ENCODE measurements at regions not wholly inside any gene's neighbourhood (a gene's known extent, or its start where the extent isn't known, plus 50 kb on each side); places are given as distances from the start of the nearest gene placed in this dataset.

DNA sequence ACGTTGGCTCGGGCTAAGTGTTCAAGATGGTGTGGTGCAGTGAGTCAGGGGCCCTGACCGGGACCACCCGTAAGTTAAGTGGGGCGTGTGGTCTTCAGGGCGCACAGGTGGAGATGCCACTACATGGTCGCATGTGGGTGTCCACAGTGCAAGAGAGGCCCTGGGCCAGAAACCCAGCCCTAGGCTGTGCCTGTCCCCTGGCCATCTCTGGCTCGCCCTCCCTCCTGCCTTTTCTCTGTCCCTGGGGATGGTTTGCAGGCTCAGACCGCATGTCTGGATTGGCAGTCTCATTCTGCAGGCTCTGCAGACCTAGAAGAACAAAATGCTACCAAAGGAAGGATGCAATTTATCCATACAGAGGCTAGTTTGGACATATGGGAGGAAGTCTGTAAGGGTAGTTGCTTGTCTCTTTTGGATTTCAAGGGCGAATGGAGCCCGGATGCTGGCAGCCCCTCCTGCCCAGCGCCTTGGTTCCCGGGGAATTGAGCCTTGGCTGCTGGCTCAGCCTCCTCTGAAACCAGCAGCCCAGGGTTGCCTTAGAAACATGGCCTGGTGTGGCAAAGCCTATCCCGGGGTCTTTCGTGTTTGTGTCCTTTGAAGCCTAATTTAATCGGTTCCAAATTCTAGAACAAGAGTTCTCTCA, 417.5 kb upstream of the HS6ST1 start:
- no peak for DNase-seq

DNA sequence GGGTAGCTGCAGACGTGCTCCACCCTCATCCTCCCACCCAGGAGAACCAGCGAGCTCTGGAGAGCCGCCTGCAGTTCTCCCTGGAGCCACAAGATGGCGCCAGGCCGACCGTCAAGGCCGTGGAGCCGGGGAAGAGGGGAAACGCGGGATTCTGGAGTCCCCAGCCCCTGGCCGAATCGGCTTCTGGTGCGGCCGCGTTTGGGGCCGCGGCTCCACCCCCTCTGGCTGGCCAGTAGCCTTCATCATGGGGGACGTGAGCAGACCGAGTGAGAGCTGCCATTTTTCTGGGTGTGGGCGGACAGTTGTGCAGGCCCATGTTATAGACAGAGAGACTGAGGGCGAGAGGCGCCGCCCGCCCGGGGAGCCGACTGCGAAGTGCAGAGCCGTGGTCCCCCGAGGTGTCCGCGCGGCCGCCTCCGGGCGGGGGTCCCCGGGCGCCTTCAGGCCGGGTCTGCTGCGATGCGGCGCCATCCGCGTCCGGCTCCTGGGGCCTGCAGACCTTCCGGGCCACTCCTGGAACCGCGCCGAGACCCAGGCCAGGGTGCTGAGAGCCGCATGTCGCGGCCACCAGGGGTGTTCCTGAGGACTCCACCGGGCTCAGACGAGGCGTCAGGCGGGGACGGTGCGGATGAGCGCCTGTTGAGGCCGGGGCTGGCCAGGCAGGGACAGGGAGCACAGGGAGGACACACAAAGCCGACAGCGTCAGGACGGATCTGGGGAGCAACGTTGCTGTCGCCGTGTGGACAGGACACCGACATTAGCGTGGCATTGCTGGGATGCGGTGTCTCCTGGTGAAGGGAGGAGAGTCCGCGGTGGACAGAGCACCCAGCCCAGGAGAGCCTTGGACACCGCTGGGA, 418.2 kb upstream of the HS6ST1 start:
- peak; percentile 51 for DNase-seq

DNA sequence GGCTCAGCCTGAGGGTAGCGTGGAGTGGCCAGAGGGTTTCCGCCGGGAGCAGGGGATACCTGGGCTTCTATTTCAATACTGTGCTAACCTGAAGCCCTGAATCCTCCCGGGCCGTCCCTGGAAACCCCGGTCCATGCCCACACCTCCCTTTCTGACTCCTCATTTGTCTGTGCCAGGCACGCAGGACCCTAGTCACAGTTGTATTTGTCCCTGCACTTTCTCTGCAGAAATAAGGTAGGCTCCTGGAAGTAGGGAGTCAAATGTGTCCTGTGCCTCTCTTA, 418.8 kb upstream of the HS6ST1 start:
- no peak for DNase-seq

DNA sequence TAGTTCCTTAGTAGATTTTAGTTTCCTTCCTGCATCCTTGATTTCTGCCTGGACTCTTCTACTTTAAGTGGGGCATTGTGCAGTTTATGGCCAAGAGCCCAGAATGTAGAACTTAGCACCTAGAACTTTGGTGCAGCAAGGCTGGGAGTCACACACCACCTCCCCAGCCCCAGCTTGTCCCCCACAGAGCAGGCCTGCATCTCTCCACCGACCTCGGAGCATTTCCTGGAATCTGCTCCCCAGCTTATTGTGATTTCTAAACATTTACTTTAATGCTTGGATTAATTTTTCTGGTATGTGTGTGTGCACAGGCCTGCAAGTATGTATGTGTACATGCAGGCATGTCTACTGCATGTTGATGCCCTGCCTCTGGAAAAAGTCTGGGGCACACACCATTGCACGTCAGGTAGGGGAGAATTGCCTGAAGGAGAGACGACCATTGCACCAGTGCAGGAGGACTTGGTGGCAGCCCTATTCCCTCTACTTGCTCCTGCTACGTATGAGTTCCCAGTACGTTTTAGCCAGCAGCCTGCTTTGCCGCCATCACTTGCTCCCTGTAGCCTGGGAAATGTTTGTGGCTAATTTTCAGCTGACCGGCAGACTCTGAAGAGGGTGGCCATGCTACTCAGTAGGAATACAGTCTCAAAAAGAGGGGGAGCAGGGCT, 419.9 kb upstream of the HS6ST1 start:
- no peak for DNase-seq

GRCh38 chr2:128742467-128742866, 423.8 kb upstream of the HS6ST1 start:
- no peak for DNase-seq

DNA sequence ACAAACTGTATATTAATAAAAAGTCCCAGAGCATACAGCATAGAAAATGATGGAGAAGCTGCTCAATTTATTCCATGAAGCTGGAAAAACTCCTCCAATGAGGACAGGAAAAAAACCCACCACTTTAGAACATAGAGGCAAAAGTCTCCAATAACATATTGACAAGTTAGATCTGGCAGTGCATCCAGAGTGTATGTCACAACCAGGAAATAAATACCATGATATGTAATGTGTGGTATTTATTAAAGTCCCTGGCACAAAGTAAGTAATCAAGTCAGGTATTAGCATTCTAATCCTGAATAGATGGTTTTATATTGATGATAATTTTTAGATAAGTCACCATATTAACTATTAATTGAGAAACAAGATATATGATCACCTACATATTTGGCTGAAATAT, 427.3 kb upstream of the HS6ST1 start:
- DNase-seq, result no peak

DNA sequence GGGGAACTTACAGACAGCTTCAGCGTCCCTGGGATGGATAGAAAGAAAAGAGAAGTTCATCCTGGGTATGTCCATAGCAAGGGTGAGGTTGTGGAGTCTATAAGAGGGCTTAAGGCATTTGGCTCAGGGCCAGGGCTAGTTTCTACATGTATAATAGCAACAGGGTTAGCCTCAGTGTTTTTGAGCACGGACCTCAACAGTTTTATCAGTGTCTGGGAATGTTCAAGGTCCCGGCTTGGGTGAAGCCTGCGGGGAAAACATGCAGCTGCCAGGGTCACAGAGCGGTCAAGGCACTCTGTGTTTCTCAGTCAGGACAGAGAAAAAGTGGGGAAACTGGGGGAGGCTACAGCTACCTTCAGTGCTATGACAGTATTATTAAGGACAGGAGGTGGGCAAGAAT, 427.7 kb upstream of the HS6ST1 start:
- no peak for DNase-seq

DNA sequence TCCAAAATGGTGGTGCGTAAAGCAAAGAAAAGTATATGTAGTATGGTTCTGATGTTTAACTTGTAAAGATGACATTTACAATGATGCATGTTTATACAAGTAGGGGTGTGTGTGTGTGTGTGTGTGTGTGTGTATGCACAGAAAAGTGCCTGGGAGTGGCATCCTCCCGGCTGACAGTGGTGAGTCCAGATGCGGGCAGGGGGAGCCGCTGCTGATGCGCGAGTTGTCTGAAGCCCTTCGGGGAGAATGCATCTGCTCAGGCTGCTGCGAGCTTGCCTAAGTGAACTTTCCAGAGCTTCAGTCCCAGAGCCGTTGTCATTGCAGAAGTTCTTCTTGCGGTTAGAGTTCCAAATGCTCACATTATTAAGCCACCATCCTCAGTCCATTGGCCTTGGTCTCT, 429.7 kb upstream of the HS6ST1 start:
- DNase-seq, result no peak

DNA sequence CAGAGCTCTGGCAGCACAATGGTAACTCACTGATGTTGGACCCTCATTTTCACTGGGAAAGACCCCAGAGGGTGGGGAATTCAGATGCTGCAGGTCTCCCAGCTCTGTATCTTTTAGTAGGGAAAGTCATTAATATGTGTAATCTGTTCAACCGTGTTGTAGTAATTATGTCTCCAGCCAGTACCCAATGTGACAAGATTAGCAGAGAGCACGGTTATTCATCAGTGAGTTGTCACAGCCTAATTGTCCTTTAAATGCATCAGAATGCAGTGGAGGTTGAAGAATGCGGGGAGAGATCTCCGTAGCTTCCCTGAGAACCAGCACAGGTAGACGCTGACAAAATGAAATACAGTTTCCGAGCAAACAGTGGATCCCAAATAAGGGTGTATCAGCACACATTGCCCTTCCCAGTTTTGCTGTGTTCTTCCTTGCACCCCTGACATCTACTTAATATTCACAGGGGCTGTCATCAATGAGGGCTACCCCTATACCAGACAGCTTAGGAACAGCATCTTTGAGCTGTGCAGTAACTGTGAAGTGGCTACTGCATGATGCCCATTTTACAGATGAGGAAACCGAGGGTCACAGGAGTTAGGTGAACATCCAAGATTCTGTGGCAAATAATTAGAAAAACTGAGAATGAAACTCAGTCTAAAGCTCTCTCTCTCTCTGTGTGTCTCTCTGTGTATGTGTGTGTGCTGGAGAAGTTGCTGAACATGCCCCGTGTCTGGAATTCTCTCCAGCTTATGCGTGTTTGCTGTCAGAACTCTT, 430.4 kb upstream of the HS6ST1 start:
- DNase-seq, result no peak

DNA sequence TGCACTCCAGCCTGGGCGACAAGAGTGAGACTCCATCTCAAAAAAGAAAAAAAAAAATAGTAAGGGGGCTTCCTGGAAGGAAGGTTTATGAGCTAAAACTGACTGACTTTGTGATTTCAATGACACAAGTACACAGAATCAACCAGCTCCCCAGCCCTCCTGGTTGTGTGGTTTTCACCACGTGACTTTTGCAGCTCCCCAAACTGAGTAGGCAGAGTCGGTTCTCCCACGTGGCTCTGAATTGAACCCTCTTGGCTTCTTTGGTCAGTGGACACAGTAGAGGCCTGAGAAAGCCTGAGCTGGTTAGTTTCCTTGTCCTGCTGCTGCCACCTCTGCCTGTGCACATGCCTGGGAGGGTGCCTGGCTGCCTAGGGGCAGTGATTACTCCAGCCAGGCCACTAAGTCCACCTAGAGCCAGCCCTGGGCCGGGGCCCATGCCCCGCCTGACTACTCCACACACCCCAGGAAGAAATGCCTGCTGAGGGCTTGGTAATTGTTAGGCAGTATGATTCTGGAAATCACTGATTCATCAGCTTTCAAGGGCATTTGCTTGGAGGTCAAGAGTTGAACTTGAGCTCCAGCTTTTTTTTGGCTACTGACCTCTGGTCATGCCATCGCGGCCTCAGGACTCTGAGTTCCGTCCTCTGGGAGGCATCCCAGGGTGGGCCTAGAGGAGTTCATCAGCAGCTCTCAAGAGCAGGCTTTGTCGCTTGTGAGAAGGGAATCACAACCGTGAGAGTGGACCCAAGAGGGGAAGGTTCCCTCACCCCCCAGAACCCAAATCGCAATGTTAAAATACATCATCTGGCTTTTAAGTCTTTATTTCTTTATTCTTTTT, 431.9 kb upstream of the HS6ST1 start:
- no peak for DNase-seq

- no peak for DNase-seq
Observed at GRCh38 chr2:128751746-128752145, 433.1 kb upstream of the HS6ST1 start.

DNA sequence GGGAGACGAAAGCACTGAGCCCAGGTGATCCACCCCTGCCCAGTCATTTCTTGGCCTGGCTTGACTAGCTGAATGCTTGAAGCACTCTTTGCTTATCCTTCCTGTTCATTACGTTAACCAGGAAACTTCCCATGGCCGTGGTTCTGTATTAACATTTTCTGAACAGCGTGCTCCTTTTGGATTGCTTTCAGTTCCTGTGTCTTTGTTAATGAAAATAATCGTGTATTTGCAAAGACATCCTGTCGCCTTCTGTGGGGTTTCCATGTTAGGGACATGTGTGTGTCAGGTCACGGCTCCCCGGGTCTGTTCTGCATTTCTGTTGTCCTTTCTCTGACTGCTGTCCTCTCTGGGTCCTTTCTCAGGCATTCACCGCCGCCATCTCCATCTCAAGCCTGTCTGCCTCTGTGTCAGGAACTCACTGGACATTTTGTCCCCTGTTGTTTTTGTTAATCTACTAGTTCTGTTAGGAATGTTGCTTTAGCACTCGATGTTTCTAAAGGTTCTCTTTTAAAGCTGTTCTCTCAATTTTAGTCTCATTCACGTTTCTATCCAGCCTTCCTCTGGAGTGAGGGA, 434.1 kb upstream of the HS6ST1 start:
- DNase-seq, result no peak

- no peak for DNase-seq
Observed at GRCh38 chr2:128753321-128753720, 434.7 kb upstream of the HS6ST1 start.

- no peak for DNase-seq
Observed at GRCh38 chr2:128753800-128754199, 435.1 kb upstream of the HS6ST1 start.

DNA sequence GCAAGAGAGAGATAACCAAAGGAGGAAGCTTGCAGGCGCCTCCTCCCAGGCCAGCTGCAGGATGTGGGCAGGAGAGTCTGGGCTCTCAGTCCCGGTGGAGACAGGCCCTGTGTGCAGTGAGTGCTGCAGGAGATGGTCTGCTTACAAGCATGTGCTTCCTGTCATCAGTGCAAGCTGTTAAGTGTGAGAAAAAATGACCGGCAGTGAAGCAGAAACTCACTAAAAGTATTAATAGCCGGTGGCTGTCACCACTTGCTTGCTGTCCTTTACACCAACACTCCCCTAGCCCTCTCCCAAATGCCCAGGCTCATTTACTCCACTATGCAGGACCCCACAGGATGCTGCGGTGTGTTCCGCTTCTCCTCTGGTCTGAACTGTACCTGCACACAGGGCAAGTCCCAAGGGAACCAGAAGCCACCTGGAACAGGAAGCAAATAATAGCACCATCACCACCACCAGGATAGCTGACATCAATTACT, 435.6 kb upstream of the HS6ST1 start:
- peak; percentile 40 for DNase-seq

GRCh38 chr2:128755695-128756364, 437.2 kb upstream of the HS6ST1 start:
- DNase-seq, result no peak

GRCh38 chr2:128756365-128756717, 437.7 kb upstream of the HS6ST1 start:
- no peak for DNase-seq

DNA sequence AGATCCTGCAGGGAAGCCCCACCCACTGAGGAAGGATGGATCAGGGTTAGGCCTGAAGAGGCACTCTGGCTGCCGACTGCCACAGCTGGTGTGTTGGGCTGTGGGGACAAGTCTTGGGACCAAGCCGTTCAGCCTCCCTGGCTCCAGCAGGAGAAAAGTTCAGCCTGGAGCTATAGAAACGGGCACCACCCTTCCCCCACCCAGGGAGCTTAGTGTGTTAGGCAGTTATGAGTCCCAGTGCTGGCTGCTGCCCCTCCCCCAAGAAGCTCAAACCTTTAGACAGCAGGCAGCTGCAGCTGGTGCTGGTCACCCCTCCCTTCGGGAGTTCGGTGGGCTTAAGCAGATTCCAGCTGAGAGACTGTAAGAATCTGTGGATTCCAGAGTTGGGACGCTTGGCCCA, 447.1 kb upstream of the HS6ST1 start:
- DNase-seq, result no peak

DNA sequence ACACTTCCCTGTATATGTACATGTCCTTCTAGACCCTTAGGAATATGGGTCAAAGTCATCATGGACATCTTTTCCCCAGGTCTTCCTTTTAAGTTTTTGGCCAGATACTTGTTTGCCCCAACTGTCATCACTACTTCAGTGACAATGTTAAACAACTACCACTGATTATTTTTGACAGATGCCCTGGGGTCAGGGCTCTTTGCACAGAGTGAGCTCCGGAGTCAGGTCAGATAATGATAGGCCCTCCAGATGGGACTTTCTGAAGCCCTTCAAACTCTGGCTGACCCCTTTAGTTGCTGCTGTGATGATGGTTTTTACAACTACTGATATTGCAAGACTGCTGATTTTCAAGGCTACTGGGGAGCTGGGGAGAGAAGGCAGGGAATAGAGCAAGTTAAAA, 449.4 kb upstream of the HS6ST1 start:
- DNase-seq, result no peak

GRCh38 chr2:128769457-128770142, 450.9 kb upstream of the HS6ST1 start:
- DNase-seq, result no peak

All from CD4-positive, alpha-beta T cell treated with Interferon gamma for 1 hour (primary cell).